GM13976 (cell line): ENCODE measurements at regions not wholly inside any gene's neighbourhood (a gene's known extent, or its start where the extent isn't known, plus 50 kb on each side); places are given as distances from the start of the nearest gene placed in this dataset.

Experiments used
- DNase-seq: peaks from one replicate; pipeline ENCODE4 v3.0.0; 2012; ENCODE audit warnings: low spot score
- CTCF ChIP-seq: IDR thresholded peaks from 2 replicates; pipeline ENCODE4 v1.5.1; 2012; ENCODE audit warnings: borderline replicate concordance, mild to moderate bottlenecking; ENCODE audit not compliant: insufficient read depth; ENCODE audit errors: extremely low read depth, missing control alignments, control extremely low read depth
- in situ Hi-C: fragments of 300-500 bp; cut with MboI; formaldehyde crosslinking; loops from one replicate; pipeline ENCODE4 v1.12.0; 2022; ENCODE audit warnings: low sequenced_read_pairs, mixed read lengths, inconsistent platforms; ENCODE audit not compliant: unreplicated experiment

GRCh38 chr12:30482650-30483049 is 213.0 kb downstream of the IPO8 start:
- no peak for TF ChIP-seq CTCF
- in situ Hi-C loops = no loop called here

GRCh38 chr12:30473274-30473673 is 222.4 kb downstream of the IPO8 start:
- no peak for TF ChIP-seq CTCF
- in situ Hi-C loops = no loop called here

More at GRCh38 chr12:30482650-30483049, 213.0 kb downstream of the IPO8 start:
- DNase-seq = no peak

GRCh38 chr12:30466093-30466585 is 229.5 kb downstream of the IPO8 start:
- DNase-seq = no peak
- no peak for TF ChIP-seq CTCF
- in situ Hi-C loops = no loop called here

More at GRCh38 chr12:30473274-30473673, 222.4 kb downstream of the IPO8 start:
- no peak for DNase-seq

- no peak for DNase-seq
- TF ChIP-seq CTCF = no peak
- in situ Hi-C loops = no loop called here
These were observed 232.0 kb downstream of the IPO8 start for GRCh38 chr12:30463636-30464035.

GRCh38 chr12:30462249-30462648 is 233.4 kb downstream of the IPO8 start:
- no peak for DNase-seq
- TF ChIP-seq CTCF = no peak
- in situ Hi-C loops = no loop called here

GRCh38 chr12:30461026-30461615 is 234.5 kb downstream of the IPO8 start:
- no peak for TF ChIP-seq CTCF
- in situ Hi-C loops = no loop called here
- no peak for DNase-seq
